Fibroblast of villous mesenchyme (primary cell): ENCODE measurements at regions not wholly inside any gene's neighbourhood (a gene's known extent, or its start where the extent isn't known, plus 50 kb on each side); places are given as distances from the start of the nearest gene placed in this dataset.

ENCODE experiments used
- DNase-seq: peaks from one replicate; pipeline ENCODE4 v3.0.0-alpha.2; 2010; ENCODE audit warnings: low read depth
- H3K4me3 ChIP-seq: 2 replicates; pipeline ENCODE4 v1.5.1; 2011; ENCODE audit warnings: low read depth, mild to moderate bottlenecking, low read length
- CTCF ChIP-seq: IDR thresholded peaks from 2 replicates; pipeline ENCODE4 v1.5.1; 2012; ENCODE audit warnings: low read depth, mild to moderate bottlenecking, low read length; ENCODE audit not compliant: insufficient read depth

DNA sequence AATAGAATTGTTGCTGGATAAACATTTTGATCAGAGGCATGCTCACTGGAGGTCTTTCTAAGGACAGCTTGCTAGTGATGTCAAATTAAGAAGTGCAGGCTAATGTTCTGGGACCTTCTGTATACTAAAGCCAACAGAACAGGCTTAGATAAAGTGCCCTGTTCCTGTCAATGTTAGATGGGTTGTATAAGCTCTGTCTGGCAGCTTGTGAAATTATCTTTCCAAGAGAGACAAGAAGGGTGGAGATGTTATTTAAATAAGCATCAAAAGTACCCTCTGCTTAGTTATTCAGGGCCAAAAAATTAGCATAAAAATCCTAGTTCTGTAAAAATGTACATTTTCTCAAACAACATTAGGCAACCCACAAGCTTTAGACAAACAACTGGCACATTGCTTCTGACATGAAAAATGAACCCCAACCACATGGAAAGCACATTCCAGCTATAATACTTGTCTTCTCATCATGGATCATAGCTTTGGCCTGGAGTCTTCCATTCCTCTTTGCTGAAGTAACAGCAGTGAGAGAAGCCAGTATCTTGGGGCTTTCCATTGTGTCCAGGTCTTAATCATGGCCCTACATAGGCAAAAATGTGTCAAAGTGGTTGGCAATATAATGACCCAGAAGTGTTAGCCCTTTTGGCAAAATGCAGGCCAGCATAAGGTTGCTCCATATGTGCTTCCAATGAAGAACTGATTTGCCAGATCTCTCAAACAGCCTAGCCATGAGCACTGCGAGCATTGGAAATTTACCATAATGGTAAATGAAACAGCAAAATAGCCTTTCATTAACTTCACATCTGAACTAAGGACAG is 478.1 kb upstream of the ZNF804A start:
- H3K4me3 ChIP-seq: no peak overlapping the region
- no peak for DNase-seq

GRCh38 chr2:184125867-184126266 is 472.5 kb upstream of the ZNF804A start:
- H3K4me3 ChIP-seq: no peak overlapping the region
- TF ChIP-seq CTCF: no peak
- no peak for DNase-seq

More for the DNA sequence above, 478.1 kb upstream of the ZNF804A start:
- no peak for TF ChIP-seq CTCF

DNA sequence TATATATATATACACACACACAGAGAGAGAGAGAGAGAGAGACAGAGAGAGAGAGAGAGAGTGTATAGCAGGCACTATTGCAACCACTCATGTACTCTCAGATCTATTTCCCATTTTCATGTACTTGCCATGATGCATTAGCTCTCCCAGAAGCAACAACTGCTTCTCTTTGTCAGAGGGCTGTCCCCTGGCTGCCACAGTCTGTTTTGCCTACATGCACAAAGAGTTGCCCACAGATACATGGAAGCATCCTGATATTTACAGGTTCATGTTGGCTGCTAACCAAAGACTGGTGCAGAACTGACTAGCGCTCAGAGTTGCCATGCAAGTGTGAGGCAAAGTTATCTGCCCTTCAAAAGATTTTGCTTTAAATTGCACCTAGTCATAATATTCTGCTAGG is 469.3 kb upstream of the ZNF804A start:
- TF ChIP-seq CTCF: no peak
- no peak overlapping the region for H3K4me3 ChIP-seq
- DNase-seq: no peak

DNA sequence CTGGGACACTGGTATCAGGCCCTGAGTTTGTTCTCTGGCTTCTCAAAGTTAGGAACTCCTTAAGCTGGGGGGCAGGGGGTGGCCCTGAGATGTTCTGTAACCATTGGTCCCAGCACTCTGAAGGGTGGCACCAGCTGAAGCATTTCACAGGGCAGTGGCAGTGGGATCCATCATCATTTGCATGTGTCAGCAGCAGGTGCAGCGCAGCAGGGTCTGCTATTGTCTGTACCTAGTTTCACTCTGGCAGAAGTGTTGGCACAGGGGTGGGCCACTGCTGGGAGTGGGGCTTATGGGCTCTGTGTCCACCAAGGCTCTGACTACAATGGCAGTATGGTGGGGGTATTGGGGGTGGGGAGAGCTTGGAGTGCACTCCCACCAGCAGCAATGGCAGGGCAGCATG is 460.4 kb upstream of the ZNF804A start:
- TF ChIP-seq CTCF: no peak
- H3K4me3 ChIP-seq: no peak overlapping the region
- DNase-seq: no peak

GRCh38 chr2:184141866-184142265 is 456.5 kb upstream of the ZNF804A start:
- no peak for DNase-seq
- TF ChIP-seq CTCF: no peak
- no peak overlapping the region for H3K4me3 ChIP-seq

DNA sequence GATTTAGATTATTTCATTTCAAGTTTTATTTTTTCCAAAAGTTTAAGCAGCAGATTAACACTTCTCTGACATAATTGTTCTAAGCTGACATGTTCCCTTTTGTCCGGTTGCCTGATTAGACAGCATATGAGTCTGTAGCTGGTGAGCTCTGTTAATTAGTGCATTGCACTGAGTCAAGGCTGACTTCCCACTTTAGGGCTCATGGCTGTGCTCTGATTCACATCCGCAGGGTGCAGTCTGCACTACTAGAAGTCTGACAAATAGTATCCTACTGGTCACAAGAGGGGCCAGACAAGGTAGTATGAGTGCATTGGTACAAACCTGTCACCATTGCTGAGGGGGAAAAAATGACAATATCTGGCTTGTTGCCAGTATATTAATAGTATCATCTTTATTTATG is 443.9 kb upstream of the ZNF804A start:
- H3K4me3 ChIP-seq: no peak overlapping the region
- DNase-seq: peak; percentile 1
- no peak for TF ChIP-seq CTCF

DNA sequence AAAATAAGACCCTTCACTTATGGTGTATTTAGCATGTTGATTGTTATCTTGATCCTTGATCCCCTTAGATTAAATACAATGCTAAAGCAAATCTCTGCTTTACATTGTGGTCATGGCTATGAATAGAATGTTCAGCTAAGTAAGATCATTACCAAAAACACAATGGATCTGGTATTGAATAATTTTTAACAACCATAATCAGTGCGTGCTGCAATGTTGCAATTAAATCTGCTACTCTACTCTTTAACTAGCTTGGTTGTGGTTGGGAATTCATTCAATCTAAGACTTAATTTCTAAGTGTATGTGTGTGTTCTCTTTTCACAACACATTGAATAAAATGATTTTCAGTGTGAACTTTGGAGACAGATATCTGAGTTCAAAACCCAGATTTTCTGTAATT is 442.5 kb upstream of the ZNF804A start:
- H3K4me3 ChIP-seq: no peak overlapping the region
- TF ChIP-seq CTCF: no peak
- no peak for DNase-seq
